Upper lobe of right lung (tissue), 1 donor: ENCODE measurements at regions not wholly inside any gene's neighbourhood (a gene's known extent, or its start where the extent isn't known, plus 50 kb on each side); places are given as distances from the start of the nearest gene placed in this dataset.

Experiments used
- ATAC-seq: fragments of 200-7000 bp; cut with Tn5 transposase; one replicate; pipeline ENCODE4 v1.9.1; 2020; ENCODE audit warnings: mild to moderate bottlenecking, moderate library complexity
- DNase-seq: peaks from one replicate; pipeline ENCODE4 v3.0.0-alpha.2; 2020
- H3K27ac ChIP-seq: fragments of 200-600 bp; one replicate; pipeline ENCODE4 v1.8.0; 2022
- H3K27me3 ChIP-seq: fragments of 200-600 bp; one replicate; pipeline ENCODE4 v1.8.0; 2022; ENCODE audit warnings: mild to moderate bottlenecking
- H3K36me3 ChIP-seq: fragments of 200-600 bp; one replicate; pipeline ENCODE4 v1.8.0; 2022
- H3K4me1 ChIP-seq: fragments of 200-600 bp; one replicate; pipeline ENCODE4 v1.8.0; 2022
- H3K4me3 ChIP-seq: fragments of 200-600 bp; one replicate; pipeline ENCODE4 v1.8.0; 2022; ENCODE audit warnings: mild to moderate bottlenecking
- H3K9me3 ChIP-seq: fragments of 200-600 bp; one replicate; pipeline ENCODE4 v1.8.0; 2022
- intact Hi-C: fragments of 100-400 bp; cut with DNase I; formaldehyde crosslinking; loops from one replicate; pipeline ENCODE4 v1.11.0; 2022
- TF ChIP-seq, protein P1 (sequence below): fragments of 200-600 bp; IDR thresholded peaks from one replicate; pipeline ENCODE4 v1.8.0; 2022; ENCODE audit warnings: antibody characterized with exemption
- donor health status: DM: no; HTN: yes; CAD: no; lungs with severe emphysema.

DNA sequence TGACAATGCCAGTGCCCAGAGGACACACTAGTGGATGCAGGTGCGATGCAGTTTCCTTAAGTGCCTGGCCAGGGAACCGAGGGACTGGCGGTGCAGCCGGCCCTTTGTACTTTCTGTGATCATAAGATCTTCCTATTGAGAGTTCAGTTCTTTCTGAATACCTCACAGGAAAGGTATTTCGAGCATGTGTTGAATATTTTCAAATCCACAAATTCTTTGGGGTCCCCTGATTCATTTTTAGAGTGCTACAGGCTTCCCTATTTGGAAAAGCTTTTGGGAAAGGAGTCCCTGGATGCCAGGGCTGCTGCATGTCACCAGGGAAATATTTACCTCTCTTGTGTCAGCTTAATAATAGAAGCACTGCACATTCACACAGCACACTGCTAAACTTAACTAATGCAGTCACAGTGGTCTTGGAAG is 281.5 kb downstream of the GADD45G start:
- Histone ChIP-seq H3K27ac (no peak overlapping the region), H3K4me3 (no peak overlapping the region), H3K4me1 (peaks cover 2% of the 10 kb centered on the region), H3K27me3 (no peaks in the 10 kb centered on the region), H3K36me3 (no peaks in the 10 kb centered on the region), H3K9me3 (no peaks in the 10 kb centered on the region)
- ATAC-seq (no peak), DNase-seq (peak; percentile 30)
- intact Hi-C loops: no loop called here
- TF ChIP-seq, protein P1, sequence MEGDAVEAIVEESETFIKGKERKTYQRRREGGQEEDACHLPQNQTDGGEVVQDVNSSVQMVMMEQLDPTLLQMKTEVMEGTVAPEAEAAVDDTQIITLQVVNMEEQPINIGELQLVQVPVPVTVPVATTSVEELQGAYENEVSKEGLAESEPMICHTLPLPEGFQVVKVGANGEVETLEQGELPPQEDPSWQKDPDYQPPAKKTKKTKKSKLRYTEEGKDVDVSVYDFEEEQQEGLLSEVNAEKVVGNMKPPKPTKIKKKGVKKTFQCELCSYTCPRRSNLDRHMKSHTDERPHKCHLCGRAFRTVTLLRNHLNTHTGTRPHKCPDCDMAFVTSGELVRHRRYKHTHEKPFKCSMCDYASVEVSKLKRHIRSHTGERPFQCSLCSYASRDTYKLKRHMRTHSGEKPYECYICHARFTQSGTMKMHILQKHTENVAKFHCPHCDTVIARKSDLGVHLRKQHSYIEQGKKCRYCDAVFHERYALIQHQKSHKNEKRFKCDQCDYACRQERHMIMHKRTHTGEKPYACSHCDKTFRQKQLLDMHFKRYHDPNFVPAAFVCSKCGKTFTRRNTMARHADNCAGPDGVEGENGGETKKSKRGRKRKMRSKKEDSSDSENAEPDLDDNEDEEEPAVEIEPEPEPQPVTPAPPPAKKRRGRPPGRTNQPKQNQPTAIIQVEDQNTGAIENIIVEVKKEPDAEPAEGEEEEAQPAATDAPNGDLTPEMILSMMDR: no peak

DNA sequence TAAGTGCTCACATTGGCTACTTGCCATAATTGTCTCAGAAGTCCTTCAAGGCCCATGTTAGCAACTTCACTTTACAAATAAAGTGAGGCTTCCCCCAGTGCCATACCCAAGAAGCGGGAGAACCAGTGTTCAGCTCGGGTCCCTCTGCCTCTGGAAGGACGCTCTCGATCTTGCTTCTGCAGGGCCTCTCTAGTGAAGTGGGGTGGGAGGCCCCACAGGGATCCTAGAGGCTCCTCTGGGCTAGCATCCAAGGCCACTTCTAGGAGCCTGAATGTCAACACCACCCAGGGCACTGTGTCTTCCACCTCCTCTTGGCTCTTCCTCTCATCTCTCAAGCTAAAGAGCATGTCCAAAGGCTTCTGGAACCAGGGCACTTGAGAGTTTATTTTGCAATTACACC is 282.5 kb downstream of the GADD45G start:
- DNase-seq: peak; percentile 56
- intact Hi-C loops: no loop called here
- TF ChIP-seq, protein P1: no peak
- Histone ChIP-seq H3K4me1 (peaks cover 11% of the 10 kb centered on the region), H3K4me3 (no peak overlapping the region), H3K27ac (no peak overlapping the region), H3K36me3 (no peaks in the 10 kb centered on the region), H3K27me3 (no peaks in the 10 kb centered on the region), H3K9me3 (no peaks in the 10 kb centered on the region)
- ATAC-seq: peak; percentile 6

DNA sequence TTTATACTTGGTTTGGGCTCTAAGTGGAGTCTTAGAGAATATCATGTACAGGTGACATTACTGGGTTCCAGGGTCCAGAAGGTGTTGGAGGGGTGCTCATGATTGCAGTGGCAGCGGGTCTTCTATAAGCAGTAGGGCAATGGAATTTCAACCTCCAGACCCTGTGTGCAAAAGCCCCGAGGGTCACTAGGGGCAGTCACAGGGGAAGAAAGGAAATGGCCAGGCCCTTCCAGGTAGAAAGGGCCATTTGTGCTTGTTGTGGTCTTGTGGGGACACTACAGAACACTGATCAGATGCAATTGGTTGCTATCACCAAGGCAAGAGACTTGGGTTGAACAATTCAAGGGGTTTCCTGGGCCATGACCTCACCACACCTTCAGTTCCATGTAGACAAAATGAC is 283.4 kb downstream of the GADD45G start:
- no peaks in the 10 kb centered on the region for H3K27me3 ChIP-seq
- H3K36me3 ChIP-seq: no peaks in the 10 kb centered on the region
- H3K27ac ChIP-seq: no peak overlapping the region
- TF ChIP-seq, protein P1: no peak
- intact Hi-C loops: no loop called here
- DNase-seq: peak; percentile 6
- H3K4me1 ChIP-seq: peaks cover 14% of the 10 kb centered on the region
- H3K4me3 ChIP-seq: no peak overlapping the region
- no peak for ATAC-seq
- no peaks in the 10 kb centered on the region for H3K9me3 ChIP-seq

DNA sequence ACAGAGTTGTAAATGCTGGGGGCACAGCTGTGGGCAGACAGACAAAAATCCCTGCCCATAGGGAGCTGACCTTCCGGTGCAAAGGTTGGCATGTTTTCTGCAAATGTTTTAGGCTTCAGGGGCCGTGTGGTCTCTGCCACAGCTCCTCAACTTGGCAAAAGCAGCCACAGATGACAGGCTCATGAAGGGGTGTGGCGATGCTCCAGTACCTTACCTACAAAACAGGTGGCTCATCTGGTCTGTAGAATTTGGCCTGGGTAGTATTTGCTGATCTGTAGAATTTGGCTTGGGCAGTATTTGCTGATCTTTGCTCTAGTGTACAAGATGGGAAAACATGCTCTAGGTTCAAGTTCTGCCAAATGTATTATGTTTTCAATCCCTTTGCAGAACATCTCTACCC is 283.9 kb downstream of the GADD45G start:
- no peaks in the 10 kb centered on the region for H3K36me3 ChIP-seq
- no peak overlapping the region for H3K4me3 ChIP-seq
- ATAC-seq (no peak), DNase-seq (peak; percentile 29)
- intact Hi-C loops: no loop called here
- no peaks in the 10 kb centered on the region for H3K27me3 ChIP-seq
- peaks cover 14% of the 10 kb centered on the region for H3K4me1 ChIP-seq
- H3K9me3 ChIP-seq: no peaks in the 10 kb centered on the region
- H3K27ac ChIP-seq: no peak overlapping the region
- TF ChIP-seq, protein P1: no peak

DNA sequence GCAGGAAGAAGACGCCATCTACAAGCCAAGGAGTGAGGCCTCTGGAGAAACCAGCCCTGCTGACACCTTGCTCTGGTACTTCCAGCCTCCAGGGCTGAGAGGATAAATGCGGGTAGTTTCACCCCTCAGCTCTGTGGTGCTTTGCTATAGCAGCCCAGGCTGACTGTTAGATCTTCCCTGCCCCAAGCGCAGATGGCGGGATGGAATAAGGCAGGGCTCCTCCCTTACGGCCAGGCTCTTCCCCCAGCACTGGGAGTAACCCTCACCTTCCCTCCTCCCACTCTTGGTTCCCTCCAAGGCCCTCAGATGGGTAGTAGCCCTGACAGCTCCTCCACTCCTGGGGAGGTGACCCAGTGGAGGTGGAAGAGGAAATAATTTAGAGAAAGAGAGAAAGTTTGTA is 285.1 kb downstream of the GADD45G start:
- ATAC-seq: no peak
- no peaks in the 10 kb centered on the region for H3K27me3 ChIP-seq
- DNase-seq: no peak
- H3K27ac ChIP-seq: no peak overlapping the region
- no peaks in the 10 kb centered on the region for H3K36me3 ChIP-seq
- intact Hi-C loops: no loop called here
- no peaks in the 10 kb centered on the region for H3K9me3 ChIP-seq
- TF ChIP-seq, protein P1: no peak
- H3K4me3 ChIP-seq: no peak overlapping the region
- peaks cover 14% of the 10 kb centered on the region for H3K4me1 ChIP-seq

DNA sequence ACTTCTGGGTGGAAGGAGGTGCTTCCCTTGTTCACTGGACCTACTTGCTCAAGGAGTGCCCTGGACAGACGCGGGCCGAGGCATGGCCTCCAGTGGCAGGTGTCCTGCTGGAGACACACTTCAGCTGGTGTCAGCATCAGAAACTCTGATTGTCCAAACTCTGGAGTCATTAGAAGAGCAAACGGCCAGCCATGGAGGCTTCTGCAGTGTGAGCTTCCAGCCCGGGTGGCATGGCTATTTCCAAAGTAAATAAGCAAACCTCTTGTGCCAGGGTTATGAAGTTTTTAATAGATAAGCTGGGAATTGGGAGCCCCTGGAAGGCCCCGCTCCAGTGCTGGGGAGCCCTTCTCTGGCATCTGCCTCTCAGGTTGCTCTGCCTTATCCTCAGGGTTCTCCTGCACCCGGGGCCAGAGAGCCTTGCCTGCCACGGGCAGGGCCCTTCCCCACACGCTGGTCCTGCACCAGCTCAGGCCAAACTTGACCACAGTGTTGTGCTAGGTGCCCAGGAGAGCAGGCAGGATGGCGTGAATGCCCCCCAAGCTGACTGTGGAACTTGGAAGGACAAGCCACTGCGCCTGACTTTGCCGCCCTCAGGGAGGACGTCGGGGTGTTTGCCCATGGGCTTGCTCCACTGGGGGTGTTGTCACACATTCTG is 285.6 kb downstream of the GADD45G start:
- DNase-seq (no peak), ATAC-seq (no peak)
- Histone ChIP-seq H3K9me3 (no peaks in the 10 kb centered on the region), H3K27me3 (no peaks in the 10 kb centered on the region), H3K36me3 (no peaks in the 10 kb centered on the region), H3K27ac (no peak overlapping the region), H3K4me3 (no peak overlapping the region), H3K4me1 (peaks cover 14% of the 10 kb centered on the region)
- intact Hi-C loops: no loop called here
- TF ChIP-seq, protein P1: no peak
